ENCODE measurements at regions not wholly inside any gene's neighbourhood (a gene's known extent, or its start where the extent isn't known, plus 50 kb on each side); places are given as distances from the start of the nearest gene placed in this dataset.

GRCh38 chr21:15558884-15559283, 170.9 kb upstream of the USP25 start (continued):
- TF ChIP-seq ZSCAN29 (IDR thresholded peaks at IDR 0.05) (no peak), LARP7 (IDR thresholded peaks at IDR 0.05) (no peak), CHD2 (IDR thresholded peaks at IDR 0.05; ENCODE audit: borderline replicate concordance, low read depth, low read length) (no peak), SMAD1 (IDR thresholded peaks at IDR 0.05; ENCODE audit: low read depth, partially characterized antibody) (no peak), MTA3 (IDR thresholded peaks at IDR 0.05; ENCODE audit: borderline replicate concordance, low read length) (no peak)

- SMC1A ChIA-PET (ENCODE audit: uncharacterized antibody, unreplicated experiment): no interaction called here
- CTCF ChIA-PET: interaction anchor here (0.5 to 1.2 kb wide), 2 partner anchors 77 to 497 kb away, joined by 3 to 4 read pairs; no protein-coding TSS in a partner anchor
- TF ChIP-seq MYB (IDR thresholded peaks at IDR 0.05; ENCODE audit: borderline replicate concordance, low read depth, low read length) (no peak), NFYA (IDR thresholded peaks at IDR 0.05; ENCODE audit: borderline replicate concordance, low read depth, low read length) (no peak), ZNF217 (IDR thresholded peaks at IDR 0.05) (no peak)
- H3K4me2 ChIP-seq (ENCODE audit: control insufficient read depth, insufficient read depth): no peak overlapping the region
- no peak overlapping the region for H3K27ac ChIP-seq (ENCODE audit: control insufficient read depth, insufficient read depth)
- ATAC-seq: no peak
- H3K36me3 ChIP-seq (ENCODE audit: control insufficient read depth in 2 of 2, insufficient read depth in 2 of 2, low read length in 1 of 2): no peaks in the 10 kb centered on the region
- POLR2A ChIA-PET: no interaction called here
- DNase-seq (ENCODE audit: low read depth, low spot score): no peak
- no peak overlapping the region for H3K9ac ChIP-seq (ENCODE audit: control insufficient read depth, insufficient read depth, low read length)
- RAD21 ChIA-PET (ENCODE audit: unreplicated experiment): interaction anchor here (0.5 to 0.7 kb wide), 2 partner anchors 13 to 79 kb away, joined by 3 read pairs; no protein-coding TSS in a partner anchor
- BruUV-seq (replicated peaks): no TSS peak
- no peak overlapping the region for H2AFZ ChIP-seq (ENCODE audit: control insufficient read depth, low read depth, low read length)
- intact Hi-C loops (cut with micrococcal nuclease; ENCODE audit: unreplicated experiment): no loop called here
- H3K79me2 ChIP-seq (ENCODE audit: control insufficient read depth, insufficient read depth, low read length): no peaks in the 10 kb centered on the region
- H4K20me1 ChIP-seq (ENCODE audit: control insufficient read depth, insufficient read depth): no peaks in the 10 kb centered on the region
- no peaks in the 10 kb centered on the region for H3K9me3 ChIP-seq (replicated peaks; ENCODE audit: control insufficient read depth, insufficient read depth, low read length)
- 59% methylated on average over 2 of the region's 2 CpGs for WGBS (ENCODE audit: insufficient coverage, insufficient replicate concordance, low lambda C conversion rate, missing lambda C conversion rate)
- in situ Hi-C loops (cut with MboI): no loop called here
- FAIRE-seq: no peak
- no peaks in the 10 kb centered on the region; a peak in 1 of 4 replicates for H3K27me3 ChIP-seq (replicated peaks in 1 of 2; ENCODE audit: control insufficient read depth in 2 of 2, insufficient read depth in 2 of 2, low read length in 1 of 2)
- no peaks in the 10 kb centered on the region for H3K4me1 ChIP-seq (ENCODE audit: control insufficient read depth, insufficient read depth, low read length)
- H3K4me3 ChIP-seq: no peak overlapping the region
These were observed 170.1 kb upstream of the USP25 start for GRCh38 chr21:15559660-15560059.
